ENCODE measurements at regions not wholly inside any gene's neighbourhood (a gene's known extent, or its start where the extent isn't known, plus 50 kb on each side); places are given as distances from the start of the nearest gene placed in this dataset.

DNA sequence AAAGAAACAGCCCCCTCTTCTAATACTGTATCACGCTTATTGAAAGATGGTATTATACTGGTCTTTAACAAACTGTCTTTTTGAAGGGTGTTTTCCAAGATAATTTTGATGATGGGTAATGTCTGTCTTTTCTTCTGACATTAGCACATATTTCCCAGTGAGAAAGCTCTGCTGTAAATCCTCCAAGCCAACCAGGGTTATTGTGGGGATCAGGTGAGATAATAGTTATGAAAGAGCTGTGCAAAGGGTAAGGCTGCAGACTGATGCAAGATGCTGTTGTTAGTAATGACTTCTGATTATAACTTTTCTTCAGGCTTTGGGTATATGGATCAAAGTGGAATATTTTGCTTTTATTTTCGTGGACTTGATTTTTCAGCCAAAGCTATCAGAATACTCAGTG lies 581.7 kb downstream of the REEP3 start:
- DNase-seq (ENCODE audit: low read depth), result no peak
- TF ChIP-seq, protein P1, sequence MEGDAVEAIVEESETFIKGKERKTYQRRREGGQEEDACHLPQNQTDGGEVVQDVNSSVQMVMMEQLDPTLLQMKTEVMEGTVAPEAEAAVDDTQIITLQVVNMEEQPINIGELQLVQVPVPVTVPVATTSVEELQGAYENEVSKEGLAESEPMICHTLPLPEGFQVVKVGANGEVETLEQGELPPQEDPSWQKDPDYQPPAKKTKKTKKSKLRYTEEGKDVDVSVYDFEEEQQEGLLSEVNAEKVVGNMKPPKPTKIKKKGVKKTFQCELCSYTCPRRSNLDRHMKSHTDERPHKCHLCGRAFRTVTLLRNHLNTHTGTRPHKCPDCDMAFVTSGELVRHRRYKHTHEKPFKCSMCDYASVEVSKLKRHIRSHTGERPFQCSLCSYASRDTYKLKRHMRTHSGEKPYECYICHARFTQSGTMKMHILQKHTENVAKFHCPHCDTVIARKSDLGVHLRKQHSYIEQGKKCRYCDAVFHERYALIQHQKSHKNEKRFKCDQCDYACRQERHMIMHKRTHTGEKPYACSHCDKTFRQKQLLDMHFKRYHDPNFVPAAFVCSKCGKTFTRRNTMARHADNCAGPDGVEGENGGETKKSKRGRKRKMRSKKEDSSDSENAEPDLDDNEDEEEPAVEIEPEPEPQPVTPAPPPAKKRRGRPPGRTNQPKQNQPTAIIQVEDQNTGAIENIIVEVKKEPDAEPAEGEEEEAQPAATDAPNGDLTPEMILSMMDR (IDR thresholded peaks at IDR 0.05; ENCODE audit: low read depth, low read length, missing control alignments), result no peak

DNA sequence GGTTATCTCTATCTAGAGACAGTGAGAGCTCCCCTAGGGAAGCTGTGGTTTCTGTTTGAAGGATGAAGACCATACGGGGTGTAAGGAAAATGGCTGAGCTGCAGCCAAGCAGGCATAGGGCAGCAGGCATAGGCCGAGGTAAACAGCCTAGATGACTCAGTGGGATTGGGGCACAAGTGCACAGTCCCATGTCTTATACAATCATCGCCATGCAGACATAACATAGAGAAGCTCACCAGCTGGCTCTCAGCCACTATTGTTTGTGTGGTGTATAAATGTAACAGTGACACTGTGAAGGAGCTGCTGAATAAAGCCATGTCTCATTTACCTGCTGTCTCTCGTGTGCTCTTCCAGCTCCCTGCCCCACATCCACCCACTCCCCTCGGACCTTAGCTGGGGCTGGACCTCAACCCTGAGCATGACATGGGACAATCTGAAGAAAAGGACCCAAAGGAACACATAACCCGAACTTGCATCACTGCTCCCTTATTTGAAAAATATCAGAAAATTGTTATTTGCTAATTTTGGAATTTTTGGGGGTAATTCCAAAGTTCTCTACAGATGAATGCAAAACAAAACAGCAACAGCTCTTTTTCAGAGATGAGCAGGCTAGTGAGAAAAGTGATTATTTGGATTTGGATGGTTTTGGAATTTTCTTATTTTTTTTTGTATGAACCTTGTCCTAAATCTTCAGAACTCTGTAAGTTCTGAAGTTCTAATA lies 582.7 kb downstream of the REEP3 start:
- DNase-seq (ENCODE audit: low read depth), result no peak
- H3K4me3 ChIP-seq (ENCODE audit: low read depth, low read length), result no peak overlapping the region
- TF ChIP-seq, protein P1 (IDR thresholded peaks at IDR 0.05; ENCODE audit: low read depth, low read length, missing control alignments), result no peak

More for the DNA sequence above, 581.7 kb downstream of the REEP3 start:
- H3K4me3 ChIP-seq (ENCODE audit: low read depth, low read length), result no peak overlapping the region

DNA sequence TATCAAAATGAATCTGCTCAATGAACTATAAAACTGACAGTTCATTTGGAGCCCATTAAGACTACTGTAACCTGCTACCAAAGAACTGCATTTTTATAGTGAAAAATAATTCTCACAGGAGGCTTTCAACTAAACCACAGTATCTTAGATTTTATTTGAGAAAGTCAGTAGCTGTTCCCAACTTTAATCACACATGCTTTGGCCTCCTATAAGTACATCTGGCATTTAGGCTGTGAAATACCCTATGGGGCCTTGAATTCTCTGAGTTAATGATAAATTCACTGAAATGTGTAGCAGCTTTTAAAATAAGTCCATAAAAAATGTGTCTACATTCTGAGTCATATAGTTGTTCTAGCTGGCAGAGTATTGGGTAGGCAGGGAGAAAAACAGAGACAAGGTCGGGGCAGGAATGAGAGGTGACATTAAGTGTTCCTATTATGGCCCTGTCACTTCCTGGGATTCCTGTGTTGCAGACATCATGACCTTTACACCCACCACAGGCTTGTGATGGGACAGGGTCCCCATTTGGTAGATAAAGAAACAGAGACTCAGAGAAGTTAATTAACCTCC lies 588.8 kb downstream of the REEP3 start:
- H3K4me3 ChIP-seq (ENCODE audit: low read depth, low read length), result no peak overlapping the region
- TF ChIP-seq, protein P1 (IDR thresholded peaks at IDR 0.05; ENCODE audit: low read depth, low read length, missing control alignments), result no peak
- no peak for DNase-seq (ENCODE audit: low read depth)

DNA sequence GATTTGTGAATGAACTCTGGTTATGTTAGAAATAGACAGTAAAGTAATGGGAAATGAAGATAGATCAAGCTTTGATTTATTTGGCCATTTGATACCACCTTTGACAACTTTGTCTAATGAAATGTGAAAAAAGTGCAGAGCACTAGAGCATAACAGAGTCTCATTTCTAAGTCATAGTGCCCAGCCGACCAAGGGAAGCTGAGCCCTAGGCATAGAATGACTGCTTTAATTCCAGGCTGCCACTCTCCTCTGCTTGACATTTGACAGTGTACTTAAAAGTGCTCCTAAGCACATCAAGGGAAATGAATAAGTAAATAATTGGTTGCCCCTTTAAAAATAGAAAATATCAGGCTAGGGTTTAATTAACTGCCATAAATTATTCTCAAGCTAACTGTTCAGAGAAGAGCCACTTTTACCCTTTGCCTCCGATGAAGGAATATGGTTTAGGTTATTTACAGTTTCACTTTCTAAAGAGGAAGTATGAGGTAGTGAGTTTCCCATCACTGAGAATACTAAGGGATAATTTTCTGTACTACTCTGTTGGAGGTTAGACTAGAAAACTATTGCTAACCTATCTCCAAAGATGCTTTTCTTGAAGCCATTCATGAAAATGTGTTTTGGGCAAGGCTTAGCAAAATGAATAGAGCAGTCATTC lies 591.6 kb downstream of the REEP3 start:
- no peak for DNase-seq (ENCODE audit: low read depth)
- H3K4me3 ChIP-seq (ENCODE audit: low read depth, low read length), result no peak overlapping the region
- TF ChIP-seq, protein P1 (IDR thresholded peaks at IDR 0.05; ENCODE audit: low read depth, low read length, missing control alignments), result no peak

DNA sequence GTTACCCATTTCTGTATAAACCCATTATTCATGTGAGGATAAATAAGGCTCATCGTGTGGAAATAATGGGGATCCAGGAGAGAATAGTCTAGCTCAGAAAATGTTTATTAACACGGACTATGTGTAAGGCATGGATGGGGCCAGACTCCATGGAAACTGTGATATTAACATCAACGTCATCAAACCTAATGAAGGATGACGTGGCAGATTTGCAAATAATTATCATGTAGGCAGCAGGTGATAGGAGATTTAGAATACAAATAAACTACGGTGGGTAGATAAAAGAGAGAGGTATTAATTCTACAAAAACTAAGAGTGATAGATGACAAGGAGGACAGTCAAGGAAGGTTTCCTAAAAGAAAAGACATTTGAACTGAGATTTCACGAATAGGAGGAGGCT lies 592.2 kb downstream of the REEP3 start:
- no peak for DNase-seq (ENCODE audit: low read depth)
- no peak overlapping the region for H3K4me3 ChIP-seq (ENCODE audit: low read depth, low read length)
- TF ChIP-seq, protein P1 (IDR thresholded peaks at IDR 0.05; ENCODE audit: low read depth, low read length, missing control alignments), result no peak

GRCh38 chr10:64113792-64114191 lies 592.6 kb downstream of the REEP3 start:
- TF ChIP-seq, protein P1 (IDR thresholded peaks at IDR 0.05; ENCODE audit: low read depth, low read length, missing control alignments), result no peak
- DNase-seq (ENCODE audit: low read depth), result no peak
- no peak overlapping the region for H3K4me3 ChIP-seq (ENCODE audit: low read depth, low read length)

Data from GM12864 (cell line).